GM06990 (cell line): ENCODE measurements at regions not wholly inside any gene's neighbourhood (a gene's known extent, or its start where the extent isn't known, plus 50 kb on each side); places are given as distances from the start of the nearest gene placed in this dataset.

ENCODE experiments used
- DNase-seq: peaks from one replicate; pipeline ENCODE4 v3.0.0-alpha.2; 2011; ENCODE audit not compliant: insufficient read length; ENCODE audit errors: extremely low read depth
- H3K27me3 ChIP-seq: replicated peaks from 2 replicates; pipeline ENCODE4 v1.6.0; 2011; ENCODE audit warnings: low read length; ENCODE audit not compliant: control insufficient read depth, insufficient read depth
- H3K36me3 ChIP-seq: 2 replicates; pipeline ENCODE4 v1.5.1; 2011; ENCODE audit warnings: low read length; ENCODE audit not compliant: control insufficient read depth, insufficient read depth
- H3K4me3 ChIP-seq: replicated peaks from 2 replicates; pipeline ENCODE4 v1.5.1; 2011; ENCODE audit warnings: low read depth, mild to moderate bottlenecking, control low read depth, low read length
- CTCF ChIP-seq: IDR thresholded peaks from 2 replicates; pipeline ENCODE4 v1.5.1; 2011; ENCODE audit warnings: low read length, control low read depth, mild to moderate bottlenecking, inconsistent platforms; ENCODE audit not compliant: insufficient read depth, poor library complexity, severe bottlenecking

GRCh38 chr16:88315543-88316105 lies 67.1 kb upstream of the ZNF469 start:
- TF ChIP-seq CTCF: no peak
- no peaks in the 10 kb centered on the region for H3K27me3 ChIP-seq
- no peak overlapping the region for H3K4me3 ChIP-seq
- no peak for DNase-seq
- no peaks in the 10 kb centered on the region for H3K36me3 ChIP-seq

GRCh38 chr16:88316151-88316550 lies 66.6 kb upstream of the ZNF469 start:
- no peaks in the 10 kb centered on the region for H3K36me3 ChIP-seq
- TF ChIP-seq CTCF: no peak
- no peak for DNase-seq
- no peak overlapping the region for H3K4me3 ChIP-seq
- H3K27me3 ChIP-seq: no peaks in the 10 kb centered on the region

GRCh38 chr16:88316941-88317612 lies 65.7 kb upstream of the ZNF469 start:
- DNase-seq: no peak
- no peak for TF ChIP-seq CTCF
- H3K36me3 ChIP-seq: no peaks in the 10 kb centered on the region
- H3K27me3 ChIP-seq: no peaks in the 10 kb centered on the region
- no peak overlapping the region for H3K4me3 ChIP-seq

GRCh38 chr16:88317613-88317965 lies 65.2 kb upstream of the ZNF469 start:
- Histone ChIP-seq H3K27me3 (no peaks in the 10 kb centered on the region), H3K4me3 (no peak overlapping the region), H3K36me3 (no peaks in the 10 kb centered on the region)
- no peak for TF ChIP-seq CTCF
- no peak for DNase-seq

GRCh38 chr16:88318051-88318450 lies 64.7 kb upstream of the ZNF469 start:
- no peak for TF ChIP-seq CTCF
- Histone ChIP-seq H3K27me3 (no peaks in the 10 kb centered on the region), H3K36me3 (no peaks in the 10 kb centered on the region), H3K4me3 (no peak overlapping the region)
- DNase-seq: no peak
